ENCODE measurements at regions not wholly inside any gene's neighbourhood (a gene's known extent, or its start where the extent isn't known, plus 50 kb on each side); places are given as distances from the start of the nearest gene placed in this dataset.

- TF ChIP-seq CTCF (IDR thresholded peaks at IDR 0.05; ENCODE audit: insufficient read depth, low read depth, low read length) (no peak), EZH2 (IDR thresholded peaks at IDR 0.05; ENCODE audit: insufficient read depth, low read length) (no peak)
Observed at GRCh38 chr11:104652996-104653395, 245.3 kb downstream of the CASP12 start.
